Fibroblast of pulmonary artery (primary cell): ENCODE measurements at regions not wholly inside any gene's neighbourhood (a gene's known extent, or its start where the extent isn't known, plus 50 kb on each side); places are given as distances from the start of the nearest gene placed in this dataset.

Experiments used
- DNase-seq: peaks from one replicate; pipeline ENCODE4 v3.0.0-alpha.2; 2010; ENCODE audit warnings: low read depth
- H3K4me3 ChIP-seq: replicated peaks from 2 replicates; pipeline ENCODE4 v1.5.1; 2011; ENCODE audit warnings: low read depth, mild to moderate bottlenecking, control low read depth, low read length, moderate library complexity
- TF ChIP-seq, protein P1 (sequence below): IDR thresholded peaks from 2 replicates; pipeline ENCODE4 v1.5.1; 2011; ENCODE audit warnings: mild to moderate bottlenecking, control low read depth, low read length, inconsistent platforms; ENCODE audit errors: missing control alignments

DNA sequence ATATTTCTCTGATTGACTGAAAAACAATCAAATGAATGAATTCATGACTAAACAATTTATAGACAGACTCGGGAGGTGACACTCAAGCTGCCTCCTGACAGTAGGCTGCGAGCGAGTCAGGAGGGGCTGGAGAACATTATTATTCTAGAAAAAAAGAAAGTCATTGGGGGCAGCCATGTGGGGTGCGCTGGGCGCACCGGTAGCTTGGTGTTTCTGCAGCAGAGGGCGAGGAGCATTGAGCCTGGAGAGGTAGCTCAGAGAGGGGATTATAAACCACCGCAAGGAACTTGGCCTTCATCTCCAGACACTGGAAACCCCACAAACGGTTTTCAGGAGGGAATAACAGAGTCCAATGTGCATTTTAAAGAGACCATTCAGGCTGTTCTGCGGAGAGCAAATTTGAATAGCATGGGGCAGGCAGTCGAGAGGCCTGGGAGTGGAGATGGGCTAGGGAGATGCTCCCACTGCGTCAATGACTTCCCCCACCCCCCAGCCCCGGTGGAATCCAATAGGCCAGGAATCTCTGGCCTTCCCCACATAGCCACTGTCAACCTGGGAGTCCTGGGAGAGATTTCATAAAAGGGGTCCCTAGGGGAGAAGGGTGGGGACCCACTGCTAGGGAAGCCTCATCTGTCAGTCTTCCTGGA is 168.3 kb downstream of the BCOR start:
- H3K4me3 ChIP-seq: no peak overlapping the region
- TF ChIP-seq, protein P1, sequence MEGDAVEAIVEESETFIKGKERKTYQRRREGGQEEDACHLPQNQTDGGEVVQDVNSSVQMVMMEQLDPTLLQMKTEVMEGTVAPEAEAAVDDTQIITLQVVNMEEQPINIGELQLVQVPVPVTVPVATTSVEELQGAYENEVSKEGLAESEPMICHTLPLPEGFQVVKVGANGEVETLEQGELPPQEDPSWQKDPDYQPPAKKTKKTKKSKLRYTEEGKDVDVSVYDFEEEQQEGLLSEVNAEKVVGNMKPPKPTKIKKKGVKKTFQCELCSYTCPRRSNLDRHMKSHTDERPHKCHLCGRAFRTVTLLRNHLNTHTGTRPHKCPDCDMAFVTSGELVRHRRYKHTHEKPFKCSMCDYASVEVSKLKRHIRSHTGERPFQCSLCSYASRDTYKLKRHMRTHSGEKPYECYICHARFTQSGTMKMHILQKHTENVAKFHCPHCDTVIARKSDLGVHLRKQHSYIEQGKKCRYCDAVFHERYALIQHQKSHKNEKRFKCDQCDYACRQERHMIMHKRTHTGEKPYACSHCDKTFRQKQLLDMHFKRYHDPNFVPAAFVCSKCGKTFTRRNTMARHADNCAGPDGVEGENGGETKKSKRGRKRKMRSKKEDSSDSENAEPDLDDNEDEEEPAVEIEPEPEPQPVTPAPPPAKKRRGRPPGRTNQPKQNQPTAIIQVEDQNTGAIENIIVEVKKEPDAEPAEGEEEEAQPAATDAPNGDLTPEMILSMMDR: no peak
- DNase-seq: no peak

DNA sequence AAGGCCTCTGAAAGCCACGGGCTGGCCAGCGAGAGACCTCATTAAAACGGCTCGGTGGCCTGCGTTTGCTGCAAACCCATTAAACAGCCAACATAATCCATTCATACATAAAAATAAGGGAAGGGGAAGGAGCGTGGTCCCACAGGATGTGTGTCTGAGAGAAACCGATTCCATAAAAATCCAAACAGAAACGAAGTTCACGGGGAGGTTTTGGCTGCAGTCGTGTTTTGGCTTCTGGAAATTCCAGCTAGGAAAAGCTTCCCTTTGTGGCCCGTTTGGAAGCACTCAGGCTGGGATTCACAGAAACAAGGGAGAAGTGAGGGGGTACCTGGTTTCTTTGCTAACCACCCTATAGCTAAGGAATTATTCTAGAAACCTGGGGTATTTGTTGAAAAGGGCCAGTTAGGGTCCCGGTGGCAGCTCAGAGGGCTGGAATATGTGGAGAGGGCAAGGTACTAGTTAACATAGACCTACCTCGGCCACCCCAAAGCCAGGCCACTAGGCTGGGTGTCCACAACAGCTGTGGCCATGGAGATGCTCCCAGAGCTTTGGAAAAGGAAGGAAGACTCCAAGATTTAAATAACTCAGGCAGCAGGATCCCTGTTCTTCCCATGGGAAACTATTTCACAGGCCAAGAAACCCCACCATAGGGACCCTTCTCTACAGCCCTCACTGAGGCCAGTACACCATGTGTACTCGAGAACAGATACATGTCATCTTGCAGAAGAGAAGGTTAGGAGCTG is 166.8 kb downstream of the BCOR start:
- TF ChIP-seq, protein P1: no peak
- no peak overlapping the region for H3K4me3 ChIP-seq
- DNase-seq: no peak

DNA sequence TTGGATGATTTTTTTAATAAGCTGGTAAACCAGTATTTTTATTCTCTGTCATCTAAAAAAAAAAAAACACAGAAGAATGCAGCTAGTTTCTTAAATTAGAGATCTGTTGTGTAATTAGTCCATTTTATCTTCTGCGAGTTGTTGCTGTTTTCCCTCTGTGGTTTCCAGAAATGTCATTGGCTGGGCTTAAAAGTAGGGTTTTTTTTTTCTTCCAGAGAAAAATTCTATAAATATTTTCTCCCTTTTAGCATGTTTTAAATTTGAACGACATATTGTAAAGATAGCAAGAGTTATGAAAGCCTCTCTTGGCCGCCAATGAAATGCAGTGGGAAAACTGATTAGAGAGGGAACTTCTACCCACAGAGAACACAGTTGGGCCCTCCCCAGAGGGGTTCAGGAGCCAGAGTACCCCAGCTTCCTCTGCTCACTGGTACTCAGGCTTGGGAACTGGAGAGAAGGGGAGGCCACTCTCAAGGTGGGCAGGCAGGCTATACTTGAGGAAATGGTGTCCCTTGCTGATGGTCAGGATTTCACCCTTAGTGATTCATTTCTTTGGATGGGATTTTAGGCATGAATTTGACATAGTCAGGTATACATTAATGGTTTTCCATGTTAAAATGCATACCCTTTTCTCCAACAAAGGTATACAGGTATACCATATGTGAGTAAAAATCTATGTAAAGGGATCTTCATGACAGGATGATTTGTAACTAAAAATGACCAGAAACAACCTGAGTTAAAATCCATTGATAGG is 166.1 kb downstream of the BCOR start:
- H3K4me3 ChIP-seq: no peak overlapping the region
- DNase-seq: peak; percentile 33
- TF ChIP-seq, protein P1: no peak

DNA sequence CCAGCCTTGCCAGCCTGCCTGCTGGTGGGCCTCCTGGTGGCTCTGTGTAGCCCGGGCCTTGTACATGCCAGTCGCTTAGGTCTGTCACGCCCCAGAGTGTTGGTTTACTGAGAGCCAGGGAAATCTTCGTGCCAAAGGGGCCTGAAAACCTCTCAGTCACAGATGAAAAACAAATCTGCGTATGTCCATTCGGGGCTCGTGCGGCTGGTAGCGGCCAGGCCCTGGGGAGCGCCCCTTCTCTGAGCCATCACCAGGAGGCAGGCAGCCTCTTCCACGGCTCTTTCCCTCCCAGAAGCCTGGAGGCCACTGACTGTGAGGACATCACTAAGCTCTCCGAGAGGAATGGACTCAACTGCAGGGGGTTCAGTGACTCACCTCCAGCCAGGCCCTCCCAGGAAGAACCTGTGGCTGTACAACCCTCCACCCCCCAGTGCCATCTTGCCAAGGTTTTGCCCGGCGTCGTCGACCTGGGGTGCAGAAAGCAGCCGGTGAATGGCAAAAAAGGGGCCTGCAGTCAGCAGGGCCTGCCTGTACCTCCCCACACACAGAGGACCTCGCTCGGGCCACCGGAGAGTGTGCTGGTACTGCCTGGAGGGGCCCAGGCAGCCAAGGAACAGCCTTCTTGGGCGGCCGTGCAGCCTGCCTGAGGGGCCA is 162.2 kb downstream of the BCOR start:
- TF ChIP-seq, protein P1: no peak
- H3K4me3 ChIP-seq: no peak overlapping the region
- no peak for DNase-seq

DNA sequence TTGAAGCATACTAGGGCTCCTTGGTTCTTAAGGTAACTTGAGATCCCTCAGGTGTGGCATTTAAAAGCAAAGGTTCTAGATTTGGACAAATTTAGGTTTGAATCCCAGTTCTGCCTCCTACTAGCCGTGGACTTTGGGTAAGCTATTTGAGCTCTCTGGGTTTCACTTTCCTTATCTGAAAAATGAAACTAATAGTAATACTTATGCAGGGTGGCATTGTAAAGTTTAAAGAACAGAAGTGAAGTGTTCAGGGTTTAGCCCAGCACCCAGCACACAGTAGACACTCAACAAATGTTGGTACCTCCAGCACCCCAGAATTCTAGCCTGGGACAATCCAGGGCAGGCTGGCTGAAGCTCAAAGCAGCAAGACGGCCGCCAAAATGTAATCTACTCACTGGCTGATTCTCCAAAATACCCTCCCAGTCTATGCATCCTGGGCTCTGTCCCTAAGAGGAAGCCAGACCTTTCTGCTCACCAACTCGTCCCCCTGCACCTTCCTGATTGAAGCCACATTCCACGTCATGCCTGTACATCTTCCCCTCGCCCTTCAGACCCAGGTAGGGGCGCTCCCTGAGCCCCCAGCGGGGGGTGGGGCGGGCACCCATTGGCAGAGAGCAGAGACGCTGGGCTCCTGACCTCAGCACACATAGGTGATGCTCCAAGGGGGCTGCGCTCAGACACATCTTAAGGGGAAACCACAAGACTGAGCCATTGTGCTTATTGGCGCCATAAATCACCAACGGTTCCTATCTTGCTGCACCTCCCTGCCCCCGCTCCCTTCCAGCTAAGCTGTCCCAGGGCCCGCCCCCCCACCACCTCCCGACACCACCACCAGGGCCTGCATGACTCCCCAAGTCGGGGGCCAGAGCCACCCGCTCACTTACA is 160.6 kb downstream of the BCOR start:
- TF ChIP-seq, protein P1: no peak
- DNase-seq: no peak
- H3K4me3 ChIP-seq: no peak overlapping the region

DNA sequence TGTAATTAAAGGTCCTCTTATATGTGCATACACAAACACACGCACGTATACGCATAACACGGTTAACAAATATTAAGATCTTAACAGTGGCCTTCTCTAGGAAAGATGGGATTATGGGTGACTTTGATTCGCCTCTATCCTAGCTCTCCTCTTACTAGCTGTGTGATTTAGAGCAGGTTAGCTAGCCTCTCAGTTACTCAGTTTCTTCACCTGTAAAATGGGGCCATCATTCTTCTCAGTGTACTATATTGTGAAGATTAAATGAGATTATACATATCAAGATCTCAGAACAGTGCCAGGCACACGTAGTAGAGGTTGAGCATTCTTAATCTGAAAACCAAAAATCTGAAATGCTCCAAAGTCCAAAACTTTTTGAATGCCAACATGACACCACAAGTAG is 159.3 kb downstream of the BCOR start:
- no peak overlapping the region for H3K4me3 ChIP-seq
- TF ChIP-seq, protein P1: no peak
- DNase-seq: no peak
